ENCODE measurements at regions not wholly inside any gene's neighbourhood (a gene's known extent, or its start where the extent isn't known, plus 50 kb on each side); places are given as distances from the start of the nearest gene placed in this dataset.
A peak's percentile ranks its signal among the peaks of the same experiment; 100 is the strongest.
"Not testable (repeated sequence)": the region's sequence is repeated elsewhere in the genome, so short reads cannot be mapped to it uniquely, and the experiment has no call there.

DNA sequence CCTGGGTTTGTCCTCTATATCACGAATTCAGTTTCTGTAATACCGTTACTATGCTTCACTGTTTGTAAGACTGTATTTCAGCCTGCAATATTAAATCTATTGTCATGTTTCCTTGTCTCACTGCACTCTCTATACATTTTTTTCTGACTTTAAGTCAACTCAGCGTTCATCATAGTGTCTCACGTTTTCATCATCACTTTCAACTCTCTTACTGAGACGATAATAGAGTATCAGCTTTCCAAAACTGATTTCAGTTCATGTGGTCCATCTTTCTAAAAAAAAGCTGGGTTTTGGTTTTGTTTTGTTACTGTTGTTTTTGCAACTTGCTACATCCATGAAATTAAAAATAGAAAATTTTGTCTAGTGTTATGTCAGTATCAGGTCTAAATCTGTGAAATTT is 147.7 kb downstream of the TMEM47 start:
- Histone ChIP-seq H3K9me3 (ENCODE audit: control insufficient read depth, low read length) (peaks cover 3% of the 10 kb centered on the region), H3K9ac (ENCODE audit: low read length) (no peak overlapping the region), H3K4me3 (ENCODE audit: low read length) (no peak overlapping the region), H3K36me3 (ENCODE audit: control insufficient read depth, insufficient read depth, low read length, severe bottlenecking) (no peaks in the 10 kb centered on the region), H3K4me1 (ENCODE audit: control insufficient read depth, insufficient read depth, low read length) (no peaks in the 10 kb centered on the region), H3K27me3 (replicated peaks; ENCODE audit: control insufficient read depth, insufficient read depth, low read length) (no peaks in the 10 kb centered on the region)
- no peak for DNase-seq (ENCODE audit: low read depth)

DNA sequence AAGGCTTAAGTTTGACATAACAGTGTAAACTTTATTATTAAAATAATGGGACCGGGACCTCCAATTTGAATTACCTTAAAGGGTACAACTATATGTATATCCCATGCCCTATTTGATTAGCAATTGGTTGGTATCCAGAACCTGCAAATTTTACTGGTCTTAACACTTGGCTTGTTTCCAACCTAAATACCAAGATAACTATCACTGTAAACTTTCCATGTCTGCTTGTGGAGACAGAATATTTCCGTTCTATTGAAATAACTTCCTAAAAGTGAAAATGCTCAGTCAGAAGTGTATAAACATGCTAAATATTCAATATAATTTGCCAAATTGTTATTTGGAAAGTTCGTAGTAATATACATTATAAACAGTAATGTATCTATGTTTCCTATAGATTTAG is 154.0 kb downstream of the TMEM47 start:
- no peaks in the 10 kb centered on the region for H3K36me3 ChIP-seq (ENCODE audit: control insufficient read depth, insufficient read depth, low read length, severe bottlenecking)
- H3K4me3 ChIP-seq (ENCODE audit: low read length), result no peak overlapping the region
- no peaks in the 10 kb centered on the region for H3K27me3 ChIP-seq (replicated peaks; ENCODE audit: control insufficient read depth, insufficient read depth, low read length)
- no peaks in the 10 kb centered on the region for H3K4me1 ChIP-seq (ENCODE audit: control insufficient read depth, insufficient read depth, low read length)
- no peak for DNase-seq (ENCODE audit: low read depth)
- no peak overlapping the region for H3K9ac ChIP-seq (ENCODE audit: low read length)
- H3K9me3 ChIP-seq (ENCODE audit: control insufficient read depth, low read length), result peaks cover 7% of the 10 kb centered on the region

- DNase-seq (ENCODE audit: low read depth), result no peak
- no peaks in the 10 kb centered on the region for H3K36me3 ChIP-seq (ENCODE audit: control insufficient read depth, insufficient read depth, low read length, severe bottlenecking)
- H3K9me3 ChIP-seq (ENCODE audit: control insufficient read depth, low read length), result no peaks in the 10 kb centered on the region
- H3K9ac ChIP-seq (ENCODE audit: low read length), result no peak overlapping the region
- no peak overlapping the region for H3K4me3 ChIP-seq (ENCODE audit: low read length)
- H3K4me1 ChIP-seq (ENCODE audit: control insufficient read depth, insufficient read depth, low read length), result no peaks in the 10 kb centered on the region
- no peaks in the 10 kb centered on the region for H3K27me3 ChIP-seq (replicated peaks; ENCODE audit: control insufficient read depth, insufficient read depth, low read length)
Measured at GRCh38 chrX:34493086-34493485, 164.0 kb downstream of the TMEM47 start.

GRCh38 chrX:34491126-34491525 is 166.0 kb downstream of the TMEM47 start:
- H3K27me3 ChIP-seq (replicated peaks; ENCODE audit: control insufficient read depth, insufficient read depth, low read length), result peaks cover under 1% of the 10 kb centered on the region
- H3K4me1 ChIP-seq (ENCODE audit: control insufficient read depth, insufficient read depth, low read length), result no peaks in the 10 kb centered on the region
- no peak for DNase-seq (ENCODE audit: low read depth)
- H3K36me3 ChIP-seq (ENCODE audit: control insufficient read depth, insufficient read depth, low read length, severe bottlenecking), result no peaks in the 10 kb centered on the region
- no peak overlapping the region for H3K4me3 ChIP-seq (ENCODE audit: low read length)
- H3K9me3 ChIP-seq (ENCODE audit: control insufficient read depth, low read length), result no peaks in the 10 kb centered on the region
- no peak overlapping the region for H3K9ac ChIP-seq (ENCODE audit: low read length)

GRCh38 chrX:34487364-34487763 is 169.7 kb downstream of the TMEM47 start:
- H3K36me3 ChIP-seq (ENCODE audit: control insufficient read depth, insufficient read depth, low read length, severe bottlenecking), result no peaks in the 10 kb centered on the region
- no peaks in the 10 kb centered on the region for H3K9me3 ChIP-seq (ENCODE audit: control insufficient read depth, low read length)
- H3K27me3 ChIP-seq (replicated peaks; ENCODE audit: control insufficient read depth, insufficient read depth, low read length), result peaks cover 9% of the 10 kb centered on the region
- DNase-seq (ENCODE audit: low read depth), result no peak
- no peak overlapping the region for H3K4me3 ChIP-seq (ENCODE audit: low read length)
- no peak overlapping the region for H3K9ac ChIP-seq (ENCODE audit: low read length)
- no peaks in the 10 kb centered on the region for H3K4me1 ChIP-seq (ENCODE audit: control insufficient read depth, insufficient read depth, low read length)

DNA sequence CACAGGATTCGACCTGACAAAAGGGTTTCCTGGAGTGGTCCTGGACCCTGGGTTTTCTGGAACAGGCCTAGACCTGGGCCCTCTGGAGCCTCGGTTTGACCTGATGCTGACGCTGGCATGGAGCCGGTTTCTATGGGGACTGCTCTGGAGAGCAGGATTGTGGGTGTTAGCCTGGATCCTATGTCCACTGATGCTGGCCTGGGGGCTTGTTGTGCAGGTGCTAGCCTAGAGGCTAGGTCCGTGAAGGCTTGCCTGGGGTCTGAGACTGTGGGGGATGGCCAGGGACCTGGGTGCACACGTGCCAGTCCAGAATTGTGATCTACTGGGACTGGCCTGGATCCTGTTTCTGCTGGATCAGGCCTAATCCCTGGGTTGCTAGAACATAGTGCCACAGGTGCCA is 173.1 kb downstream of the TMEM47 start:
- peaks cover 9% of the 10 kb centered on the region for H3K27me3 ChIP-seq (replicated peaks; ENCODE audit: control insufficient read depth, insufficient read depth, low read length)
- no peak overlapping the region for H3K4me3 ChIP-seq (ENCODE audit: low read length)
- H3K9ac ChIP-seq (ENCODE audit: low read length), result no peak overlapping the region
- H3K9me3 ChIP-seq (ENCODE audit: control insufficient read depth, low read length), result no peaks in the 10 kb centered on the region
- no peak for DNase-seq (ENCODE audit: low read depth)
- no peaks in the 10 kb centered on the region for H3K36me3 ChIP-seq (ENCODE audit: control insufficient read depth, insufficient read depth, low read length, severe bottlenecking)
- no peaks in the 10 kb centered on the region for H3K4me1 ChIP-seq (ENCODE audit: control insufficient read depth, insufficient read depth, low read length)

- Histone ChIP-seq H3K9ac (ENCODE audit: low read length) (no peak overlapping the region), H3K4me1 (ENCODE audit: control insufficient read depth, insufficient read depth, low read length) (no peaks in the 10 kb centered on the region), H3K36me3 (ENCODE audit: control insufficient read depth, insufficient read depth, low read length, severe bottlenecking) (no peaks in the 10 kb centered on the region), H3K27me3 (replicated peaks; ENCODE audit: control insufficient read depth, insufficient read depth, low read length) (peaks cover 3% of the 10 kb centered on the region), H3K9me3 (ENCODE audit: control insufficient read depth, low read length) (peaks cover 9% of the 10 kb centered on the region), H3K4me3 (ENCODE audit: low read length) (no peak overlapping the region)
- DNase-seq (ENCODE audit: low read depth), result no peak
Measured at GRCh38 chrX:34470507-34470906, 186.6 kb downstream of the TMEM47 start.

DNA sequence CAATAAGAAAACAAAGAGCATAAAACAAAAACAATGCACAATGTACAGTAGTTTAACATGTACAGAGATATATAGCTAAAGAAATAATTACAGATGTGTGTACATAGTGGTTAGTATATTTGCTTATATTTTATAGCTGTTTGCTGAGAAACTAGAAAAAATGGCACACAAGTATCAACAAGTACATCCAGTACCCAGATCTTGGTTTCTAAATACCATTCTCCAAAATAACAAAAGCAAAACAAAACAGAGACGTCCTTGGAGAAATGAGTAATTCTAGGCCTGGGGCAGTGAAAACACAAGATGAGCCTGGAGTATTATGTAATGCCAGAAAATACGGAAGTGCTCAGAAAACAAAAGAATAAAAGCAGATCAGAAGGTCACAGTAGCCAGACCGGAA is 189.6 kb downstream of the TMEM47 start:
- H3K9ac ChIP-seq (ENCODE audit: low read length), result no peak overlapping the region
- no peaks in the 10 kb centered on the region for H3K27me3 ChIP-seq (replicated peaks; ENCODE audit: control insufficient read depth, insufficient read depth, low read length)
- no peak overlapping the region for H3K4me3 ChIP-seq (ENCODE audit: low read length)
- H3K9me3 ChIP-seq (ENCODE audit: control insufficient read depth, low read length), result peaks cover 9% of the 10 kb centered on the region
- no peaks in the 10 kb centered on the region for H3K4me1 ChIP-seq (ENCODE audit: control insufficient read depth, insufficient read depth, low read length)
- DNase-seq (ENCODE audit: low read depth), result peak; percentile 1
- no peaks in the 10 kb centered on the region for H3K36me3 ChIP-seq (ENCODE audit: control insufficient read depth, insufficient read depth, low read length, severe bottlenecking)

DNA sequence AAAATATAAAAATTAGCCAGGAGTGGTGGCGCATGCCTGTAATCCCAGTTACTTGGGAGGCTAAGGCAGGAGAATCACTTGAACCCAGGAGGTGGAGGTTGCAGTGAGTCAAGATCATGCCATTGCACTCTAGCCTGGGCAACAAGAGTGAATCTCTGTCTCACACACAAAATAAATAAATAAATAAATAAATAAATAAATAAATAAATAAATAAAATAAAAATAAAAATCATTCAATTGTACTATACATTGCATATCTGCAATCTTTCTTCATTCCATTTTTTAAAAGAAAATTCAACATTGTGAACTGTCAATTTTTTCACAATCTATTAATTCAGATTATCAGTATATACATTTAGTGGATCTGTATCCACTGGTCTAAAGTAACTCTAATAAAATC is 193.9 kb downstream of the TMEM47 start:
- not testable (repeated sequence) for H3K4me1 ChIP-seq (ENCODE audit: control insufficient read depth, insufficient read depth, low read length); H3K27me3 ChIP-seq (replicated peaks; ENCODE audit: control insufficient read depth, insufficient read depth, low read length); H3K9ac ChIP-seq (ENCODE audit: low read length); H3K4me3 ChIP-seq (ENCODE audit: low read length); H3K9me3 ChIP-seq (ENCODE audit: control insufficient read depth, low read length); DNase-seq (ENCODE audit: low read depth); H3K36me3 ChIP-seq (ENCODE audit: control insufficient read depth, insufficient read depth, low read length, severe bottlenecking)

GRCh38 chrX:34457850-34458249 is 199.2 kb downstream of the TMEM47 start:
- H3K9me3 ChIP-seq (ENCODE audit: control insufficient read depth, low read length); DNase-seq (ENCODE audit: low read depth); H3K4me1 ChIP-seq (ENCODE audit: control insufficient read depth, insufficient read depth, low read length); H3K27me3 ChIP-seq (replicated peaks; ENCODE audit: control insufficient read depth, insufficient read depth, low read length); H3K9ac ChIP-seq (ENCODE audit: low read length); H3K4me3 ChIP-seq (ENCODE audit: low read length); H3K36me3 ChIP-seq (ENCODE audit: control insufficient read depth, insufficient read depth, low read length, severe bottlenecking): not testable (repeated sequence)

GRCh38 chrX:34437586-34437985 is 219.5 kb downstream of the TMEM47 start:
- no peak for DNase-seq (ENCODE audit: low read depth)
- Histone ChIP-seq H3K27me3 (replicated peaks; ENCODE audit: control insufficient read depth, insufficient read depth, low read length) (no peaks in the 10 kb centered on the region), H3K36me3 (ENCODE audit: control insufficient read depth, insufficient read depth, low read length, severe bottlenecking) (no peaks in the 10 kb centered on the region), H3K9me3 (ENCODE audit: control insufficient read depth, low read length) (no peaks in the 10 kb centered on the region), H3K9ac (ENCODE audit: low read length) (no peak overlapping the region), H3K4me3 (ENCODE audit: low read length) (no peak overlapping the region), H3K4me1 (ENCODE audit: control insufficient read depth, insufficient read depth, low read length) (no peaks in the 10 kb centered on the region)

GRCh38 chrX:34426334-34426733 is 230.8 kb downstream of the TMEM47 start:
- H3K4me1 ChIP-seq (ENCODE audit: control insufficient read depth, insufficient read depth, low read length), result no peaks in the 10 kb centered on the region
- no peak for DNase-seq (ENCODE audit: low read depth)
- H3K27me3 ChIP-seq (replicated peaks; ENCODE audit: control insufficient read depth, insufficient read depth, low read length), result no peaks in the 10 kb centered on the region
- H3K9ac ChIP-seq (ENCODE audit: low read length), result no peak overlapping the region
- H3K36me3 ChIP-seq (ENCODE audit: control insufficient read depth, insufficient read depth, low read length, severe bottlenecking), result no peaks in the 10 kb centered on the region
- H3K9me3 ChIP-seq (ENCODE audit: control insufficient read depth, low read length), result no peaks in the 10 kb centered on the region
- no peak overlapping the region for H3K4me3 ChIP-seq (ENCODE audit: low read length)

All from adipocyte (in vitro differentiated cells).